SU-DHL-6 (cell line): ENCODE measurements at regions not wholly inside any gene's neighbourhood (a gene's known extent, or its start where the extent isn't known, plus 50 kb on each side); places are given as distances from the start of the nearest gene placed in this dataset.

Source experiments
- CTCF ChIP-seq: fragments of 200-600 bp; sonication (generic); IDR thresholded peaks from one replicate; pipeline ENCODE4 v1.5.1; 2017; ENCODE audit warnings: antibody characterized with exemption, mild to moderate bottlenecking, low read length, moderate library complexity; ENCODE audit not compliant: insufficient read depth, poor library complexity, severe bottlenecking
- EZH2phosphoT487 ChIP-seq: fragments of 200-600 bp; sonication (generic), shearing (Covaris generic); conservative IDR thresholded peaks from 2 replicates; pipeline ENCODE4 v1.6.1; 2018; ENCODE audit warnings: mild to moderate bottlenecking, antibody characterized with exemption, low read length, moderate library complexity, mixed read lengths

- TF ChIP-seq CTCF = no peak
- no peak for TF ChIP-seq EZH2phosphoT487
Measured at GRCh38 chr5:124372457-124372856, 374.0 kb downstream of the ZNF608 start.
